GM19463 (cell line): ENCODE measurements at regions not wholly inside any gene's neighbourhood (a gene's known extent, or its start where the extent isn't known, plus 50 kb on each side); places are given as distances from the start of the nearest gene placed in this dataset.

ENCODE experiments used
- ATAC-seq: cut with Tn5 transposase; IDR thresholded peaks from one replicate; pipeline ENCODE4 v1.9.1; 2021; ENCODE audit warnings: mild to moderate bottlenecking, moderate library complexity; ENCODE audit not compliant: unreplicated experiment

GRCh38 chr1:88399690-88400089 lies 284.4 kb upstream of the PKN2 start:
- ATAC-seq = peak; percentile 71

GRCh38 chr1:88401313-88401712 lies 282.8 kb upstream of the PKN2 start:
- peak; percentile 84 for ATAC-seq

DNA sequence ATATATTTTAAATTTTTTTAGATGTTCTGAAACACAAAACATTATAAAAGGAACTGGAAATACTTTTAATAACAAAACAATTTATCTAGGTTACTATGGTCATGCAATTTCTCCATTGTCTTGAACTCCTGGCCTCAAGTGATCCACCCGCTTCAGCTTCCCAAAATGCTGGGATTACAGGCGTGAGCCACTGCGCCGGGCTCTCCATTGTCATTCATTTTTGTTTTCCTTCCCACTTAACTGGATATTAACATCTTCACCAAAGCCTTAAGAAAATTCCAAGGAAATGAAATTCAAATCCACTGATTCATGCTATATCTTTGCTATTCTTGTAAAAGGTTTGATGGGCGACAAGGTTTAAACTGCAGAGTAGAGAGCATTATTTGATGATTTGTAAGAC lies 279.5 kb upstream of the PKN2 start:
- ATAC-seq = no peak

- no peak for ATAC-seq
These were observed 276.8 kb upstream of the PKN2 start for GRCh38 chr1:88407248-88407647.

DNA sequence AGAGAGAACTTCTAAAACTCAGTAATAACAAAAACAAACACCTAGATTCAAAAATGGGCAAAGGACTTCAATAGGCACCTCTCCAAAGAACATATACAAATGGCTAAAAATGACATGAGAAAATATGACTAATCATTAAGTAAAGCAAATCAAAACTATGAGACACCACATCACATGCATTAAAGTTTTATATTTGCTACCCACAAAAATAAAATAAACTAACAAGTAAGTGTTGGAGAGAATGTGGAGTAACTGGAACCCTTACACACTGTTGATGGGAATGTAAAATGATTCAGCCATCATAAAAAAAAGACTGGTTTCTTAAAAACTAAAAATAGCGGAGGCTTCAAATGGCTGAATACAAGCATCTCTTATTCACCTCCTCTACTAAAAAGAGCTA lies 262.1 kb upstream of the PKN2 start:
- ATAC-seq = no peak

- no peak for ATAC-seq
These were observed 250.5 kb upstream of the PKN2 start for GRCh38 chr1:88433556-88433955.

DNA sequence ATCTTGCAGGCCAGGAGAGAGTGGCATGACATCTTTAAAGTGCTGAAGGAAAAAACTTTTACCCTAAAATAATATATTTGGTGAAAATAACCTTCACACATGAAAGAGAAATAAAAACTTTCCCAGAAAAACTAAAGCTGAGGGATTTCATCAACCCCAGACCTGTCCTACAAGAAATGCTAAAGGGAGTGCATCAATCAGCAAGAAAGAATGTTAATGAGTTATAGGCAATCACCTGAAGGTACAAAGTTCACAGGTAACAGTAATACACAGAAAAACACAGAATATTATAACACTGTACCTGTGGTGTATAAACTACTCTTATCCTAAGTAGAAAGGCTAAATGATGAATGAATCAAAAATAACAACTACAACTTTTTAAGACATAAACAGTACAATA lies 249.2 kb upstream of the PKN2 start:
- ATAC-seq = no peak

- ATAC-seq = no peak
These were observed 243.1 kb upstream of the PKN2 start for GRCh38 chr1:88441022-88441421.

DNA sequence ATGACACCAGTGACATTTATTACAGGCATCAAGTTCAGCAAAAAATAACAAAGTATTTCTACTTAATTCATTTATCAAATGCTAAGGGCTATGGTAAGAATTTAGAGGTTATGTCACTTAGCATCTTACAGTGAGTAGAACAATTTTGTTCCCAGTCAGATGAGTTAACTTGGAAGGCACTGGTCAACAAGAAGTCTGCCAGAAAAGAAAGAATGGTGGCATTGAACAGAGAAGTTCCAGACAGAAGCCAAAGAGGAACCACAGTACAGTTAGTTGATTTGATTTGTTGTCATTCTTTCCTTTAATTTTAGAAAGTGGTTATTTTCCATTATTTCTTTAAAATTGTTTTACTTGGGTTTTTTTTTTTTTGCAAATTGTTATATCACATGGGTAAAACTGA lies 232.2 kb upstream of the PKN2 start:
- ATAC-seq = no peak

- no peak for ATAC-seq
These were observed 230.8 kb upstream of the PKN2 start for GRCh38 chr1:88453295-88453694.

GRCh38 chr1:88454781-88455180 lies 229.3 kb upstream of the PKN2 start:
- no peak for ATAC-seq

DNA sequence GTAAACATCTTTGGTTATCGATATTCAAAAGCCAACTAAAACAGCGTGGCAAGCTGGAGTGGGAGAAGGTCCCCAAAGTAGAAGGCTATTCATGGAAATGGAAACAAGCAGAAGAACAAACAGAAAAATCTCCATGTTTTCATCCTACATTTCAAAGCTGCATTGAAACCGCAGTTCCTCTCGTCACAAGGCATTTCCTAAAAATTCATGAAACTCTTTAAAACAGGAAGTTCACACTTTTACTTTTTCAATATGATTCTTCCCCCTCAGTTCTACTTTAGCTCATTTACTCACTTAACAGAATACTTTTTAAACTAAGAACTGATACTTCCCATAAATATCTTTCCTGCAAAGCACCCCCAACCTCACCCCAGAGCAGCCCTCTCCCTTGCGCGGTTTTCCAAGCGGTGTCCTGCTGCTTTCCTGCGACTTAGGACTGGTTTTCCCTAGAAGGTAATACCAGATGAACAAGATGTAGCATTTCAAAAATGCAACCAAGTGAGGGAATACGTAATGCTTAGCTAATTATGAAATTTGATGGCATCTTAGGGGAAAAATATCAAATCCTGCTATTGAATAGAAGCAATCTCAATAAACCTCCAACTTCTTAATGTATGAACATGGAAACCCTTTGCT lies 228.3 kb upstream of the PKN2 start:
- no peak for ATAC-seq

- ATAC-seq = no peak
These were observed 226.9 kb upstream of the PKN2 start for GRCh38 chr1:88457197-88457596.

DNA sequence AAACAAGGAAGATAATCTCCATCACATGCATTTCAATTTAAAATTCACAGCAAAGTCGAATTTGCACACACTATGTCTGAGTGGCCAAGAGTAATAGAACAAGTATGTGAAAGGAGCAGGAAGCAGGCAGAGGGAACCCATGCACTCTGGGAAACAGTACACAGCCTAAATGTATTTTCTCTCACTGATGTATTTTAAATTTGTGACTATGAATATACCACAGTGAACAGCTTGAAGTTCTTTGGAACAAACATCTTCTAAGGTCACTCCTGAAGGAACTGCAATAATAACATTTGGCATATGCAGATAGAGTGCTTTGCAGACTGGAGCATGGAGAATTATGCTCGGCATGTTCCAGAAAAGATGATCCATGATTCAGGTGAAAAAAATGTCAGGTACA lies 223.1 kb upstream of the PKN2 start:
- no peak for ATAC-seq

GRCh38 chr1:88462096-88462487 lies 222.0 kb upstream of the PKN2 start:
- no peak for ATAC-seq

DNA sequence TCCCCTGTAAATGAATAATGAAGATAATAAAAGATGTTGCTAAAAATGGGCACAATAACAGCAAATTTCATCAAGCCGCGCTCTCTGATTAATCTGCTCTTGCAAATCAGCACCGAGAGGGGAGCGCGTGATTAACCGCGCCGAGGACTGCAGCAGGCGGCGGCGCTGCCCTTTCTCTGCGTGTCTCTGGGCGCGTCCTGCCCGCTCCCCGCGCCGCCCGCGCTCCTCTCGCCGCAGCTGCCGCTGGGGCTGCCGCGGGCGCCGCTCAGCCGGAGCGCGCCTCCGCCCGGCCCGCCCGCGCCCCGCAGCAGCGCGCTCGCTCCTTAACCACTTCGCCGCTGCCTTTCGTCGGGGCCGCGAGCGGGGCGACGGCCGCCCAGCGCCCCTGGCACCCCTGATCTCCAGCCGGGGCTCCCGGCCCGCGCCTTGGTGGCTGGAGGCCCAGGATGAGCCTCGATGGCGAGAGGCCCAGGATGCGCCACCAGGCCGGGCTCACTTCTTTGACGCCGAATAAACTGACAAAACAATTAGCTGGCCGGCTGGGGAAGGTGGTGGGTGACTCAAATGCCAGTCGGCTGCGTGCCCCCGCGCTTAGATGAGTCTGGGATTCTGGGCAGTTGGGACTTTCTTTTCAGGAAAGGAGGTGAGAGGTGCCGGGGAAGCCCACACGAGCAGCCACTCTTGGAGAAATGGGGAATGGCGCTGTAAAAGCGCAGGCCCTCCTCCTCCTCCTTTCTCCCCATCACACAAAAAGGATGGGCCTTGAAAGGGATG lies 221.4 kb upstream of the PKN2 start:
- no peak for ATAC-seq

DNA sequence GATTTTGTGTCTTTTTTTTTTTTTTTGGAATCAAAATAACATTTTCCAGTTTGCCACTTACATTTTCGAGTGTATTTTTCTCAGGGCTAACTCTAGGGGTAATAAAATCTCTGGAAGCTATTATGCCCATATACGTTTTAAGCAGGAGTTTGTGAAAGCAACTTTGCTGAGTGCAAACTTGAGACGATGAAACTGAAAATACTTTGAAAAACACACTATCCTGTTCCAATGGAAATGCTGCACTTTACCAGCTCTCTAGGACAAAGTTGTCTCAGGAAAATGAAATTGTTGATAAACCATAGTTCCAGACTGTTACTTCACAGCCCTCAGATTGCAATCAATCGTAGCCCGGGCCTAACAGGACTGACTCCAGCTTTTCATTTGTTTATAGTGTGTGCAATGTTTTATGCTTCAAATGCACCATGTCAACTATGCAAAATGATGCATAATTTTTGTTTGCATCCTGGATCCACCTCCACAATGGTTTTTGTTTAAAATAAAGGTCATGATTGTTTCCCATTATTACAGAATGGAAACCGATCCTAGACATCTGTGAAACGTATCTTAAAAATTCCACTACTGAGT lies 220.6 kb upstream of the PKN2 start:
- ATAC-seq = no peak

DNA sequence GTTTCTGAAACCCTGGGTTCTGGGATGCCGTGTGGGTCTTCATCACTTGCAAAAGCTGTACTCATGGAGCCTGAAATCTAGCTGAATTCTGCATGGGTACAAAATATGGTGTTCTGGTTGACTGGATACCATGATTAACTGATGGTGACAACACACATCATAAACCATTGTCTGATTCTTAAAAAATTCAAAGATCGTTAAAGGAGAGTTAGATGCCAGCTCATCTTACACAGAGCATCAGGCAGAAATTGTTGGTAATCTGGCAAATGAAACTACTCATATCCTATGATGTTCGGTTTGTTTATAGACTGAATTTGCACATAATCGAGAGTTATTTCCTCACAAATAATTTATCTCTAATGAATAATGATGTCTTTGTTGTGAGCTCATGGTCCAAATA lies 218.1 kb upstream of the PKN2 start:
- ATAC-seq = no peak

GRCh38 chr1:88466899-88467580 lies 217.0 kb upstream of the PKN2 start:
- no peak for ATAC-seq

- no peak for ATAC-seq
These were observed 211.8 kb upstream of the PKN2 start for GRCh38 chr1:88472298-88472697.

- no peak for ATAC-seq
These were observed 211.4 kb upstream of the PKN2 start for GRCh38 chr1:88472714-88473113.
